Upper lobe of left lung (tissue), 6 donors: ENCODE measurements at regions not wholly inside any gene's neighbourhood (a gene's known extent, or its start where the extent isn't known, plus 50 kb on each side); places are given as distances from the start of the nearest gene placed in this dataset.

Experiments used
- ATAC-seq, 2 donors: fragments of 200-7000 bp; cut with Tn5 transposase; one replicate each; pipeline ENCODE4 v1.9.1; 2022; ENCODE audit warnings: mild to moderate bottlenecking in 2 of 2, moderate library complexity in 2 of 2; ENCODE audit not compliant: low FRiP score in 2 of 2
- DNase-seq, 2 donors: peaks; one replicate each; pipeline ENCODE4 v3.0.0-alpha.2; 2019 to 2020
- H3K27ac ChIP-seq, 4 donors: fragments of 200-600 bp; sonication (generic); one replicate each; pipeline ENCODE4 v1.5.1; 2016 to 2019
- H3K27me3 ChIP-seq, 4 donors: fragments of 200-600 bp; sonication (generic); one replicate each; pipeline ENCODE4 v1.5.1; 2017 to 2019
- H3K36me3 ChIP-seq, 4 donors: fragments of 200-600 bp; sonication (generic); one replicate each; pipeline ENCODE4 v1.5.1; 2016 to 2019
- H3K4me1 ChIP-seq, 4 donors: fragments of 200-600 bp; sonication (generic); one replicate each; pipeline ENCODE4 v1.5.1; 2018 to 2019
- H3K4me3 ChIP-seq, 4 donors: fragments of 200-600 bp; sonication (generic); one replicate each; pipeline ENCODE4 v1.5.1; 2017 to 2019; ENCODE audit warnings: mild to moderate bottlenecking in 2 of 4, moderate library complexity in 1 of 4
- H3K9me3 ChIP-seq, 4 donors: fragments of 200-600 bp; sonication (generic); one replicate each; pipeline ENCODE4 v1.5.1; 2018 to 2019
- EP300 ChIP-seq, 4 donors: sonication (generic); formaldehyde crosslinking; IDR thresholded peaks; one replicate each; pipeline ENCODE4 v1.5.1; 2017; ENCODE audit warnings: antibody characterized with exemption in 4 of 4, control low read depth in 2 of 4
- POLR2A ChIP-seq, 4 donors: fragments of 450-650 bp; IDR thresholded peaks; one replicate each; pipeline ENCODE4 v1.5.1; 2016 to 2017; ENCODE audit warnings: antibody characterized with exemption in 4 of 4, mild to moderate bottlenecking in 2 of 4
- POLR2AphosphoS5 ChIP-seq, 2 donors: sonication (generic); formaldehyde crosslinking; IDR thresholded peaks; one replicate each; pipeline ENCODE4 v1.5.1; 2017; ENCODE audit warnings: antibody characterized with exemption in 2 of 2
- WGBS, 2 donors: methylation state at CpG; one replicate each; pipeline ENCODE4 v1.1.5; 2017 to 2018; 5-methylcytosine and 5-hydroxymethylcytosine counted together
- TF ChIP-seq, protein P1 (sequence below), 6 experiments: fragments of 450-650 bp in 4 of 6; fragments of 200-600 bp in 2 of 6; sonication (generic) in 2 of 6; IDR thresholded peaks; one replicate each; pipeline ENCODE4 v1.5.1; 2016 to 2019; ENCODE audit warnings: antibody characterized with exemption in 6 of 6
- donor health status: DM: no; HTN: no; CAD: no; lungs with moderate emphysema.
- donor health status: DM: no; HTN: yes; CAD: no; lungs with severe emphysema.

DNA sequence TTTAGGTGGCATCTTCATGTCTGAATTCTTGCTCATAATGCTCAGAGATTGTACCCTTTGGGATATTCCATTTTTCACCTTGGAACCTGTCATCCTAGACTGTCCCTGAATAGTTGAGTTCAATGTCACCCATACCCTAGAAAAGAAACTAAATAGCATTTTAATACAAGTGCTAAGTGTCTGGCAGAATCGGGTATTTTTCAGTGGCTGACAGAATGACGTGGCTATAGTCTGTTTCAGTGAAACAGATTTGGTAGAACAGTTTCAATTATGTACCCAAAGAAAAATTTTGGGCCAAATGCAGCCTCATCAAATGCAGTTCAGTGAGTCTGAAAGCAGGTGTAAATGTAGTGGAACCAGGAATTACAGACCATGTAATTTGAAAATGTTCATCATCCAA lies 1041.2 kb downstream of the DTWD2 start:
- no peak overlapping the region for H3K27ac ChIP-seq
- TF ChIP-seq POLR2AphosphoS5 (IDR thresholded peaks at IDR 0.05) (no peak), EP300 (IDR thresholded peaks at IDR 0.05) (no peak), POLR2A (IDR thresholded peaks at IDR 0.05) (no peak)
- TF ChIP-seq, protein P1, sequence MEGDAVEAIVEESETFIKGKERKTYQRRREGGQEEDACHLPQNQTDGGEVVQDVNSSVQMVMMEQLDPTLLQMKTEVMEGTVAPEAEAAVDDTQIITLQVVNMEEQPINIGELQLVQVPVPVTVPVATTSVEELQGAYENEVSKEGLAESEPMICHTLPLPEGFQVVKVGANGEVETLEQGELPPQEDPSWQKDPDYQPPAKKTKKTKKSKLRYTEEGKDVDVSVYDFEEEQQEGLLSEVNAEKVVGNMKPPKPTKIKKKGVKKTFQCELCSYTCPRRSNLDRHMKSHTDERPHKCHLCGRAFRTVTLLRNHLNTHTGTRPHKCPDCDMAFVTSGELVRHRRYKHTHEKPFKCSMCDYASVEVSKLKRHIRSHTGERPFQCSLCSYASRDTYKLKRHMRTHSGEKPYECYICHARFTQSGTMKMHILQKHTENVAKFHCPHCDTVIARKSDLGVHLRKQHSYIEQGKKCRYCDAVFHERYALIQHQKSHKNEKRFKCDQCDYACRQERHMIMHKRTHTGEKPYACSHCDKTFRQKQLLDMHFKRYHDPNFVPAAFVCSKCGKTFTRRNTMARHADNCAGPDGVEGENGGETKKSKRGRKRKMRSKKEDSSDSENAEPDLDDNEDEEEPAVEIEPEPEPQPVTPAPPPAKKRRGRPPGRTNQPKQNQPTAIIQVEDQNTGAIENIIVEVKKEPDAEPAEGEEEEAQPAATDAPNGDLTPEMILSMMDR (IDR thresholded peaks at IDR 0.05), result no peak
- H3K4me1 ChIP-seq, result no peaks in the 10 kb centered on the region
- no peaks in the 10 kb centered on the region for H3K27me3 ChIP-seq
- H3K4me3 ChIP-seq, result no peak overlapping the region
- H3K36me3 ChIP-seq, result no peaks in the 10 kb centered on the region
- no peak for DNase-seq
- 67 to 91% methylated on average over 2 of the region's 2 CpGs for WGBS, 2 donors
- no peak for ATAC-seq
- no peaks in the 10 kb centered on the region for H3K9me3 ChIP-seq

DNA sequence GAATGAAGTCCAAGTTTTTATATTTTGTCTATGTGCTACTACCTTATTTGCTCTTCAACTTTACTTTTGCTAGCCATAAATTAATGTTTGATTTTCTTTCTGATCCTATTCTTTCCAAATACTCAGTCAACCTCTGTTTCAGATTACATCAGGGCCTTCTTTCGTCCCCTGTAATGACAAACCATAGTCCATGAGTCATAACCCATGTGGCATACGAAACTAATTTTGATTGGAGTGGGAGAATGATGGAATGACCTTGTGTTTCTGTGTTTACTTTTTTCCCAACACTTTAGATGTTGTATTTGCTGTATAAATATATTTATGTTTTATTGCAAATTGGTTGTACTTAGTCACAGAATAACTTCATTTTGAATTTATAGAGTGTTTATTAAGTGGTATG lies 1043.1 kb downstream of the DTWD2 start:
- 80 to 87% methylated on average over 2 of the region's 2 CpGs for WGBS, 2 donors
- Histone ChIP-seq H3K27me3 (no peaks in the 10 kb centered on the region), H3K36me3 (no peaks in the 10 kb centered on the region), H3K27ac (no peak overlapping the region), H3K9me3 (peaks cover 0 to 11% (median 1%) of the 10 kb centered on the region in 4 donors), H3K4me3 (no peak overlapping the region), H3K4me1 (no peaks in the 10 kb centered on the region)
- ATAC-seq (no peak), DNase-seq (no peak)
- TF ChIP-seq, protein P1 (IDR thresholded peaks at IDR 0.05), result no peak
- no peak for TF ChIP-seq POLR2AphosphoS5 (IDR thresholded peaks at IDR 0.05)
- no peak for TF ChIP-seq EP300 (IDR thresholded peaks at IDR 0.05)

DNA sequence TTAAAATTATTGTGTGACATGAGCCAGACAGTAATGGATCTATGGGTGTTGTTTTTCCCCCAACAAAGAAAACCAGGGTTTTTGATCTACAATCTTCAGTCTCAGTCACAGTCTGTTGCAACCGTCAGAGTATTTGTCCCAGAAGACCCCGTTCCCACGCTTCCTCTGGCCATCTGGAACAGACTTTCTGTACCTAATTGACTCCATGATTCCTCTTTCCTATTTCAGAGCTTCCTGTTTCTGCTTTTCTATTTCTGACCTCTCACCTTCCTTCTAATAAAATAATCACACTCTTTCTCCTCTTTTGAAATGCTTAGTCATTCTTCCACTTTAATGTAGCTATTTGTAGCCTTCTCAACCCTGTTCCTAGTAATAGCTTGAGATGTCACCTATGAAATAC lies 1044.8 kb downstream of the DTWD2 start:
- TF ChIP-seq POLR2A (IDR thresholded peaks at IDR 0.05) (no peak), EP300 (IDR thresholded peaks at IDR 0.05) (no peak), POLR2AphosphoS5 (IDR thresholded peaks at IDR 0.05) (no peak)
- TF ChIP-seq, protein P1 (IDR thresholded peaks at IDR 0.05), result no peak
- Histone ChIP-seq H3K27me3 (no peaks in the 10 kb centered on the region), H3K36me3 (no peaks in the 10 kb centered on the region), H3K9me3 (peaks cover 0 to 16% (median 1%) of the 10 kb centered on the region in 4 donors), H3K27ac (no peak overlapping the region), H3K4me1 (no peaks in the 10 kb centered on the region), H3K4me3 (no peak overlapping the region)
- DNase-seq (no peak), ATAC-seq (no peak)
- 40 to 42% methylated on average over 3 of the region's 3 CpGs for whole genome bisulfite sequencing, 2 donors

DNA sequence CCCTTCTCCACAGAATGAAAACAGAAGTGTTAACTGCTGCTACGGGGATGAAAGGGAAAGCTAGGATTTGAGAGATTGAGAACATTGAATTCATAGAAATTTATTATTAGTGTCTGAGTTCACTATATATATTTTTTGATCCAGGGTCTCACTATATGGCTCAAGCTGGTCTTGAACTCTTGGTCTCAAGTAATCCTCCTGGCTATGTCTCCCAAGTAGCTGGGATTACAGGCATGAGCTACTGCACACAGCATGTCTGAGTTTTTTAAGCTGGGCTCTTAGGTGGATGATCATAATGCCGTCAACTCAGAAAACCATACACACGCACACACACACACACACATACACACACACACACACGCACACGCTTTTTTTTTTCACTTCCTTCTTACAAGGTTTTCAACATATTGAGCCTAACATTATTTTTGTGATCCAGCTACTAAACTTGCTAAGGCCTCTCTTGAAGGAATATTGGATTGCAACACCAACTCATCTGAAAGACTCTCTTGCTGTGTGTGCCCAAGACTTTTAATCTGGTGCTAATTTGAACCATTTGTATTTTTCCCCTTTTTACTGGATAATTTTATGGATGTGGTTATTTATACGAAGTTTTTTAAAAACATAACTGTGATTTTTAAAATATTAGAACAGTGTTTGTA lies 1045.4 kb downstream of the DTWD2 start:
- no peak for ATAC-seq
- no peak overlapping the region for H3K27ac ChIP-seq
- no peaks in the 10 kb centered on the region for H3K27me3 ChIP-seq
- no peaks in the 10 kb centered on the region for H3K36me3 ChIP-seq
- no peak overlapping the region for H3K4me3 ChIP-seq
- TF ChIP-seq, protein P1 (IDR thresholded peaks at IDR 0.05), result no peak
- no peak for TF ChIP-seq EP300 (IDR thresholded peaks at IDR 0.05)
- no peak for TF ChIP-seq POLR2A (IDR thresholded peaks at IDR 0.05)
- no peak for TF ChIP-seq POLR2AphosphoS5 (IDR thresholded peaks at IDR 0.05)
- no peaks in the 10 kb centered on the region for H3K4me1 ChIP-seq
- 74 to 80% methylated on average over 6 of the region's 6 CpGs for WGBS, 2 donors
- peaks cover 0 to 16% (median 1%) of the 10 kb centered on the region in 4 donors for H3K9me3 ChIP-seq
- DNase-seq, result no peak

- ATAC-seq (no peak), DNase-seq (no peak)
- TF ChIP-seq, protein P1 (IDR thresholded peaks at IDR 0.05), result no peak
- TF ChIP-seq POLR2A (IDR thresholded peaks at IDR 0.05), result no peak
- TF ChIP-seq EP300 (IDR thresholded peaks at IDR 0.05), result no peak
- no peak for TF ChIP-seq POLR2AphosphoS5 (IDR thresholded peaks at IDR 0.05)
- H3K27me3 ChIP-seq, result no peaks in the 10 kb centered on the region
- H3K36me3 ChIP-seq, result no peaks in the 10 kb centered on the region
- no peak overlapping the region for H3K4me3 ChIP-seq
- H3K4me1 ChIP-seq, result peaks cover 0 to 5% (median 0%) of the 10 kb centered on the region in 4 donors
- no peak overlapping the region for H3K27ac ChIP-seq
- no peaks in the 10 kb centered on the region for H3K9me3 ChIP-seq
- 77 to 86% methylated on average over 5 of the region's 5 CpGs for WGBS, 2 donors
Observed at GRCh38 chr5:117893211-117893610, 1095.1 kb downstream of the DTWD2 start.
